Stimulated activated CD4-positive, alpha-beta T cell treated with anti-CD3 and anti-CD28 coated beads, Interleukin-4, amount 100 ng/mL, for 48 hours (primary cell): ENCODE measurements at regions not wholly inside any gene's neighbourhood (a gene's known extent, or its start where the extent isn't known, plus 50 kb on each side); places are given as distances from the start of the nearest gene placed in this dataset.
"Not testable (repeated sequence)": the region's sequence is repeated elsewhere in the genome, so short reads cannot be mapped to it uniquely, and the experiment has no call there.

Experiments
- DNase-seq, 2 donors: peaks; one replicate each; pipeline ENCODE4 v3.0.0-alpha.2; 2020; ENCODE audit warnings: low read depth in 2 of 2

DNA sequence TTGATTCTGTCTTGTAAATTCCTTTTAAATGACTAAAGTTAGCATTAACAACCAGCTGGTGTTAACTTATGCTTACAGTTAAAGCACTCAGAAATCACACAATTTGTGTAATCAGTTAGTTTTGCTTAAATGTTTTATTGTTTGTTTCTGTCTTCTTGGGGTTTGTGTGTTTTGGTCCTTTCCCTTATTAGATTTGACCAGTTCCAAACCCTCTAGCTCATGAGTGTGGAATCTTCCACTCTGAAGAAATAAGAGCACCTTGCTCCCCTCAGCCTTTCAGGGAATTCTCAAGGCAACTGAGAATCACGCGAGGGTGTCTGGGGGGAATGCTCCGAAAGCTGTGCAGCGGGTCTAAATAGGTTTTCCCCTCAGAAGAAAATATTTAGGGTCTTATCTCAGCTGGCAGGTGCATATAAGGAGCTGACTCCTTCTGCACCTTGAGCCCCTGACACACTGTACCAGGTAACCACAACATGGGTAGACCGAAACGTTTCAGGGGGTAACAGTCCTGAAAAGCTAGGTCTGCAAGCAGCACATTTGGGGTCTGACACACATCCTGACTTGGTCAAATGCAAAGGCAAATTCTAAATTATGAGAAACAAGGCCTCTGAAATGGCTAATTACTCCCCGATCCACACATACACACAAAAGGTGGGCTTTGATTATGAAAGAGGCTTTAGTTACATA, 188.1 kb upstream of the ETV3 start:
- no peak for DNase-seq

- no peak for DNase-seq
These were observed 187.0 kb upstream of the ETV3 start for GRCh38 chr1:157325220-157325619.

DNA sequence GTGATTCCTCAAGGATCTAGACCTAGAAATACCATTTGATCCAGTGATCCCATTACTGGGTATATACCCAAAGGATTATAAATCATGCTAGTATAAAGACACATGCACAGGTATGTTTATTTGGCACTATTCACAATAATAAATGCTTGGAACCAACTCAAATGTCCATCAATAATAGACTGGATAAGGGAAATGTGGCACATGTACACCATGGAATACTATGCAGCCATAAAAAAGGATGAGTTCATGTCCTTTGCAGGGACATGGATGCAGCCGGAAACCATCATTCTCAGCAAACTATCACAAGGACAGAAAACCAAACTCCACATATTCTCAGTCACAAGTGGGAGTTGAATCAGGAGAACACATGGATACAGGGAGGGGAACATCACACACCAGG, 183.8 kb upstream of the ETV3 start:
- not testable (repeated sequence) for DNase-seq

- no peak for DNase-seq
These were observed 181.4 kb upstream of the ETV3 start for GRCh38 chr1:157319567-157319966.

DNA sequence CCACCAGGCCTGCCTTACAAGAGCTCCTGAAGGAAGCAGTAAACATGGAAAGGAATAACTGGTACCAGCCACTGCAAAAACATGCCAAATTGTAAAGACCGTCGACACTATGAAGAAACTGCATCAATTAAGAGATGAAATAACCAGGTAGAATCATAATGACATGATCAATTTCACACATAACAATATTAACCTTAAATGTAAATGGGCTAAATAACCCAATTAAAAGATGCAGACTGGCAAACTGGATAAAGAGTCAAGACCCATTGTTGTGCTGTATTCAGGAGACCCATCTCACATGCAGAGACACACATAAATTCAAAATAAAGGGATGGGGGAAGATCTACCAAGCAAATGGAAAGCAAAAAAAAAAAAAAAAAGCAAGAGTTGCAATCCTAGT, 179.0 kb upstream of the ETV3 start:
- not testable (repeated sequence) for DNase-seq

DNA sequence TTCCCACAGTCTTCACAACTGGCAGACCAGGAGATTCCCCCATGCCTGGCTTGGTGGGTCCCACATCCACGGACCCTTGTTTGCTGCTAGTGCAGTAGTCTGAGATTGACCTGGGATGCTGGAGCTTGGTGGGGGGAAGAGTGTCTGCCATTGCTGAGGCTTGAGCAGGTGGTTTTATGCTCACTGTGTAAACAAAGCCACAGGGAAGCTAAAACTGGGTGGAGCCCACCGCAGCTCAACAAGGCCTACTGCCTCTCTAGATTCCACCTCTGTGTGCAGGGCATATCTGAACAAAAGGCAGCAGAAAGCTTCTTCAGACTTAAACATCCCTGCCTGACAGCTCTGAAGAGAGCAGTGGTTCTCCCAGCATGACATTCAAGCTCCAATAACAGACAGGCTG, 177.3 kb upstream of the ETV3 start:
- DNase-seq, result no peak

DNA sequence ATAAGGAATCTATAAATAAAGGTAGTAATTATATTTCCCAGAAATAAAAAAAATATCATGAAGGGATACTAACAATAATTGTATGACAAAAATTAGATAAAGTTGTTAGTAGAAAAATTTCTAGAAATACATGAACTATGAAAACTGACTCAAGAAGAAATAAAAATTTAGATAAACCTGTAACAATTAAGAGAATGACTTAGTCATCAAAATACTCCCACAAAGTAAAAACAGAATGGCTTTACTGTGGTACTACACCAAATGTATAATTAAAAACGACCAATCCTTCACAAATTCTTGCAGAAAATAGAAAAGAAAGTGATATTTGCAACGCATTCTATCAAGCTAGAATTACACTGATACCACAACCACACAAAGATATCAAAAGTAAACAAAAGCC, 176.2 kb upstream of the ETV3 start:
- DNase-seq, result no peak

DNA sequence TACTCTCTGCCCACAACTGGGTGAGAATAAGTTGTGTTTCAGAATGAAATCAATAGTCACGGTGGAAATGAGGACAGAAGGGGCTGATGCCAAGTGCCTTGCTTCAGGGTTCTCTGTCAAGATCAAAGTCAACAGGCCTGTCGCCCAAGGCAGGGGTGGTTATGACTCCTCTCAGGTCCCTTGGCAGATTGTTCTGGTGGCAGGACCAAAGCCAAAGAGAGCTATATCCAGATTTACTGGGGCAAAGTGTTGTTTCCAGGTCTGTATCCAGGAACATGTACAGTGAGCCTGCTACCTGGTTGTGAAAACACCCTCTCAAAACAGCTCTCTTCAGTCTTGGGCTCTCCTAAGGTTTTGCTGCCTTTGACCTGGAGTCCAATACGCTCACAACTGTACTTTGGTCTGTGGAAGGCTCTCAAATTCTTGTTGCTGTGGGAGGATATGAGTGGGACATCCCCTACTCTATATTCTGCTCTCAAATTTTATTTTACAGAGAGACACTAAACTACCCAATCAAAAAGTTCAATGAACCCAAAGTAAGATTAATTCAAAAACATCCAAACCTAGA, 175.1 kb upstream of the ETV3 start:
- no peak for DNase-seq

DNA sequence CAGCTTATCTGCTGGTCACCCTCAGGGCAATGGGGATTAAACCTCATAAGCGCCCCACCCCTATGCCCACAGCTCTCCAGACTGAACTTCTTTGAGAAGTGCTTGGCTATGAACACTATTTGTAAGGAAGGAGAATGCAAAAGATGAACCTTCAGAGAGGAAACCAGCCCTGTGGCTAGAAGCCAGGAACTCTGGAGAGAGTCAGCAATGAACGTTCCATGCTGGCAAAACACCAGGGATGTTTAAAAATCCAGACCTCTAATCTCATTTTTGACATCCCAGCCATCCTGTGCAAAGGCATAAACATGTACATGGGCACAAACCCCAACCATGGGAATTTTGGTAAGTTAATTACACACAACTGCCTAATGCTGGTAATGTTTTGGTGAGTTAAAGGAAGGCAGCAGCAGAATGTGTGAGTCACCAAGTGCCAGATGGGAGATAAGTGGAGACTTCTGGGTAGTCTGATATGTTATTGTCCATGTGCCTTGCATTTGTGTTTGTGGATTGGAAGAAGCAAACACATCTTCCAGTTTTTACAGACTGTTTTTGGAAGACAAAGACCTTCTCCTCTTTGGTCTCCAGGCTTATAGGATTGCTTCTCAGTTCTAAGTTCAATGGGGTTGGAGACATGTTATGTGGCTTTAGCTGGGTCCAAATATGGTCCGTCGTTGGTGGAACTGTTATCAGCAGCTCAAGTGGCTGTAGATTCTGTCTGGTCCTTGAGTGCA, 174.1 kb upstream of the ETV3 start:
- no peak for DNase-seq

DNA sequence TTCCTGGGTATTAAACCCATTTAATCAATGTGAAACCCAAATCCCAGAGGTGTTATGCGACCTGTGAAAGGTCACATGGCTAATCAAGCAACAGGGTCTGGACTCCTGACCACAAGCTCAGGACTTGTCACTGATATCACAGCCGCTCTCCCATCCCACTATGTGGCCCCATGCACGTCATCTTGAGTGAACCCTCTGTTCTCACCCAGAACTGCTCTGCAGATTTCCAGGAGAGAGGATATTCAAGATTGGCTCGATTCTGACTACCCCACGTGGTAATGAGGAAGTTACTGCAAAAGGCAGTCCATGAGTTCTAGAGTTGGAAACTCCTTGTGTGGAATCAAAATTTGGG, 173.5 kb upstream of the ETV3 start:
- DNase-seq, result no peak

- not testable (repeated sequence) for DNase-seq
These were observed 172.9 kb upstream of the ETV3 start for GRCh38 chr1:157310805-157311729.

DNA sequence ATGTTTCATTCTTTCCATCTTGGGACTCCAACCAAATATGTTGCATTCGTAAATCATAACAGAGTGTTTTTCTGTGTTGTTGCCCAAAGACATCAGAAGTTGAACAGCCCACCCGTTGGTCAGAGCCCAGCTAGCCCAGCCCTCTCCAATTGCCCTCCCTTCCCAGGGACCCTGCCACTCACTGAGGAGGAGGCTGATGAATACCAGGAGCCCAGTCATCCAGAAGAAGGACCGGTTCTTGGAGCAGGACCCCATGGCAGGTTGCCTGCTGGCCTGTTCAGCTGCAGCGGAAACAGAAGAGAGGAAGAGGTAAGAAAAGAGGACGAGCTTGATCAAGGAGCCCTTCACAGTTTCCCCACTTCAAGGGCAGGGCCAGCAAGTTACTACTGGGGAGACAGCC, 172.2 kb upstream of the ETV3 start:
- no peak for DNase-seq

DNA sequence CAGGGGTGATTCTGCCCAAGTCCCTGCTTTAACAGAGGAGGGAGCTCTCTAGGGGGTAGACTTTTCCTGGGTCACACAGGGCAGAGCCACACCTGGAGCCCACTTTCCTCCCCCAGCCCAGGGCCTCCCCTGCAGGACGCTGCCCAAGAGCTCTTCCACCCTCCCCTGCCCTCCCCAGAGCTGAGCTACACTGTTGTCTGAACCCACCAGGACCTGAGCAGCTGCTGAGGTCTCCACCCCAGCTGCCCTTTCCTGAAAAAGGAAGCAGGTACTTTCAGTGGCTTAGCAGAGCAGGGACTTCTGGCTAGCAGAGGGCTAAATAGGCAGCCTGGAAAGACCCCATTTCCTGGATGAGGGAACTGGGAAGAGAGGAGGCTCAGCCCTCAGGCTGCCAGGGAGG, 169.3 kb upstream of the ETV3 start:
- no peak for DNase-seq

- DNase-seq, result no peak
These were observed 168.7 kb upstream of the ETV3 start for GRCh38 chr1:157306896-157307295.

- no peak for DNase-seq
These were observed 166.1 kb upstream of the ETV3 start for GRCh38 chr1:157304271-157304670.

- DNase-seq, result no peak
These were observed 164.5 kb upstream of the ETV3 start for GRCh38 chr1:157302724-157303123.

DNA sequence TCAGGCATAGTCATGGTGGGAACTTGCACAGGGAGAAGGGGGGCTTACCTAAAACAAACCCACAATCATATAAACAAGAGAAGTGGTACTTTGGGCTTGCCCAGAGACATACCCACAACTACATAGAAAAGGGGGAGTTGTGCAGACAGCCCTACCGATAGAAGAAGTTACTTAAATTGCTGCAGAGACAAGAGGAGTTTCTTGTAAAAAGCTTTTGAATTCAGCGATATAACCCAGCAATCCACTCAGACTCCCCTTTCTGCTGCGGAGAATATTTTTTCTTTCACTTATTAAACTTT, 164.0 kb upstream of the ETV3 start:
- DNase-seq, result no peak

- no peak for DNase-seq
These were observed 163.4 kb upstream of the ETV3 start for GRCh38 chr1:157301477-157302198.

DNA sequence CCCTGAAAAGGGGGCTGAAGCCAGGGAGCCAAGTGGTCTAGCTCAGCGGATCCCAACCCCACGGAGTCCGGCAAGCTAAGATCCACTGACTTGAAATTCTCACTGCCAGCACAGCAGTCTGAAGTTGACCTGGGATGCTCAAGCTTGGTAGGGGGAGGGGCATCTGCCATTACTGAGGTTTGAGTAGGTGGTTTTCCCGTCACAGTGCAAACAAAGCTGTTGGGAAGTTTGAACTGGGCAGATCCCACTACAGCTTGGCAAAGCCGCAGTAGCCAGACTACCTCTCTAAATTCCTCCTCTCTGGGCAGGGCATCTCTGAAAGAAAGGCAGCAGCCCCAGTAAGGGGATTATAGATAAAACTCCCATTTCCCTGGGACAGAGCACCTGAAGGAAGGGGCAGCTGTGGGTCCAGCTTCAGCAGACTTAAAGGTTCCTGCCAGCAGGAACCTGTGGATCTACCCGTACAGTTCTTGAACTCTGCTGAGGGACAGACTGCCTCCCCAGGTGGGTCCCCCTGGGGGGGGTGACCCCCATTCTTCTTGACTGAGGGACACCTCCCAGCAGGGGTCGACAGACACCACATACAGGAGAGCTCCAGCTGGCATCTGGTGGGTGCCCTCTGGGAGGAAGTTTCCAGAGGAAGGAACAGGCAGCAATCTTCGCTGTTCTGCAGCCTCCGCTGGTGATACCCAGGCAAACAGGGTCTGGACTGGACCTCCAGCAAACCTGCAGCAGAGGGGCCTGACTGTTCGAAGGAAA, 156.4 kb upstream of the ETV3 start:
- not testable (repeated sequence) for DNase-seq

DNA sequence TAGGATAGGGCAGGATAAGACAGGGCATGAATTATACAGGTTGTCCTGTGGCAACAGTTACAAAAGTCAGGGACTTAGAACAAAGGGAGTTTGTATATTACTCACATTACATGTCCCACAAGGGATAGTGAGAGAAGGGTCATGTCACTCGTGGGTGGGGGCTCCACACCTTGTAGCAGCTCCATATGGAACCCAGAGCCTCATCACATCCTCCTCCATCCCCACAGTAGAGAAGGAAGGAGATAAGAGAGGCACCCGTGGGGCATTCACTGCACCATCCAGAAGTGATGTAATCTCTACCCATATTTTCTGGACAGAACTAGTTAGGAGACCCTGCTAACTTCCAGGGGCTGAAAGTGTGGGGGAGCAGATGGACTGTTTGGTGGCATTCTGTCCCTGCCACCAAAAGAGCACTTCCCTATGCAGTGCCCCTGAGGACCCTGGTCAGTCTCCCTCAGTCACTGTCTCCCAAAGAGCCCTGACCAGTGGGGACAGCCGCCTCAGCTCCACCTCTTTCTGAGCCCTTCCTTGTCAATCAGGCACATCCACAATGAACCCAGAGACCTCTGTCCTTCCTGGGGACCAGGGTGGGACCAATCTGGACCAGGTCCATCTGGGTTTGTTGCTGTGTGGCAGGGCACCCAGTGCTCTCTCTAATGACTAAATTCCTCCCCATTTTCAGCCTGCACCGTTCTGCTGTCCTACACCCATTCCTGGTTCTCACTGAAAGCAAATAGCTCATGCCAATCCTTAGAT, 154.8 kb upstream of the ETV3 start:
- no peak for DNase-seq
